NCI-H2196 (cell line): ENCODE measurements at regions not wholly inside any gene's neighbourhood (a gene's known extent, or its start where the extent isn't known, plus 50 kb on each side); places are given as distances from the start of the nearest gene placed in this dataset.
"Not testable (repeated sequence)": the region's sequence is repeated elsewhere in the genome, so short reads cannot be mapped to it uniquely, and the experiment has no call there.

ENCODE experiments used
- DNase-seq: peaks from one replicate; lab custom pipeline; 2025; ENCODE audit not compliant: unreplicated experiment; lab: John Stamatoyannopoulos, UW

- no peak for DNase-seq
Observed at GRCh38 chr5:159497221-159497620, 166.9 kb upstream of the IL12B start.

GRCh38 chr5:159498630-159499029, 168.3 kb upstream of the IL12B start:
- DNase-seq, result no peak

- not testable (repeated sequence) for DNase-seq
Observed at GRCh38 chr5:159502116-159502515, 171.8 kb upstream of the IL12B start.

- no peak for DNase-seq
Observed at GRCh38 chr5:159503236-159503635, 172.9 kb upstream of the IL12B start.

GRCh38 chr5:159504106-159504856, 174.0 kb upstream of the IL12B start:
- DNase-seq, result no peak

GRCh38 chr5:159504857-159505304, 174.6 kb upstream of the IL12B start:
- DNase-seq, result no peak

GRCh38 chr5:159507055-159507454, 176.8 kb upstream of the IL12B start:
- no peak for DNase-seq

GRCh38 chr5:159507661-159508060, 177.4 kb upstream of the IL12B start:
- no peak for DNase-seq

- no peak for DNase-seq
Observed at GRCh38 chr5:159508344-159508743, 178.1 kb upstream of the IL12B start.

GRCh38 chr5:159509002-159509660, 178.8 kb upstream of the IL12B start:
- DNase-seq, result no peak

GRCh38 chr5:159510282-159510681, 180.0 kb upstream of the IL12B start:
- DNase-seq, result no peak

- DNase-seq, result no peak
Observed at GRCh38 chr5:159511570-159511969, 181.3 kb upstream of the IL12B start.

- no peak for DNase-seq
Observed at GRCh38 chr5:159512064-159512463, 181.8 kb upstream of the IL12B start.

- DNase-seq, result no peak
Observed at GRCh38 chr5:159514229-159514810, 184.0 kb upstream of the IL12B start.

GRCh38 chr5:159515197-159515596, 184.9 kb upstream of the IL12B start:
- DNase-seq, result no peak

- DNase-seq, result peak; percentile 1
Observed at GRCh38 chr5:159515909-159516415, 185.7 kb upstream of the IL12B start.

- DNase-seq, result no peak
Observed at GRCh38 chr5:159518371-159518770, 188.1 kb upstream of the IL12B start.

- no peak for DNase-seq
Observed at GRCh38 chr5:159519365-159519764, 189.1 kb upstream of the IL12B start.

- no peak for DNase-seq
Observed at GRCh38 chr5:159522841-159523240, 192.6 kb upstream of the IL12B start.

GRCh38 chr5:159524279-159524678, 194.0 kb upstream of the IL12B start:
- not testable (repeated sequence) for DNase-seq

GRCh38 chr5:159525117-159525516, 194.8 kb upstream of the IL12B start:
- DNase-seq, result no peak
